Panc1 (cell line): ENCODE measurements at regions not wholly inside any gene's neighbourhood (a gene's known extent, or its start where the extent isn't known, plus 50 kb on each side); places are given as distances from the start of the nearest gene placed in this dataset.

ENCODE experiments used
- ATAC-seq: fragments of 200-7000 bp; cut with Tn5 transposase; 2 replicates; pipeline ENCODE4 v1.9.1; 2020; ENCODE audit warnings: mild to moderate bottlenecking, moderate library complexity
- BruUV-seq: library from RNA; stranded (reverse); fragments of 400-500 nt; replicated peaks from 2 replicates; lab custom pipeline; 2021; lab: Mats Ljungman, UMichigan
- CTCF ChIA-PET: fragments of 300-600 bp; sonication (Branson Sonifier 250); formaldehyde crosslinking; loops from one replicate; lab custom pipeline; 2022; ENCODE audit warnings: antibody characterized with exemption; lab: Charles Lee
- POLR2A ChIA-PET: fragments of 300-600 bp; sonication (Branson Sonifier 250); formaldehyde crosslinking; loops from one replicate; lab custom pipeline; 2022; ENCODE audit warnings: antibody characterized with exemption; lab: Charles Lee
- DNase-seq: peaks from one replicate; pipeline ENCODE4 v3.0.0-alpha.2; 2010; ENCODE audit warnings: low read depth, low spot score
- H3K27ac ChIP-seq: 2 replicates; pipeline ENCODE4 v1.5.1; 2011; ENCODE audit warnings: mild to moderate bottlenecking, low read length, inconsistent platforms
- H3K27me3 ChIP-seq: fragments of 200-500 bp; sonication (Bioruptor generic); 2 replicates; pipeline ENCODE4 v1.6.0; 2014; ENCODE audit warnings: low read length, inconsistent platforms; ENCODE audit not compliant: control insufficient read depth, insufficient read depth
- H3K36me3 ChIP-seq: fragments of 200-500 bp; sonication (Bioruptor generic); 2 replicates; pipeline ENCODE4 v1.5.1; 2014; ENCODE audit warnings: inconsistent platforms, mild to moderate bottlenecking, low read length, moderate library complexity; ENCODE audit not compliant: control insufficient read depth, insufficient read depth
- H3K4me1 ChIP-seq: 2 replicates; pipeline ENCODE4 v1.5.1; 2011; ENCODE audit warnings: inconsistent platforms, mild to moderate bottlenecking, low read length, moderate library complexity; ENCODE audit not compliant: control insufficient read depth, insufficient read depth
- H3K4me3 ChIP-seq, 2 experiments: 2 replicates each; pipeline ENCODE4 v1.5.1; 2011 to 2012; ENCODE audit warnings: low read depth in 2 of 2, low read length in 2 of 2, mild to moderate bottlenecking in 2 of 2, inconsistent platforms in 1 of 2, moderate library complexity in 1 of 2
- H3K9me3 ChIP-seq: fragments of 200-500 bp; sonication (Bioruptor generic); 2 replicates; pipeline ENCODE4 v1.5.1; 2014; ENCODE audit warnings: low read depth, mild to moderate bottlenecking, inconsistent platforms, low read length, moderate library complexity; ENCODE audit not compliant: control insufficient read depth, insufficient read depth
- CTCF ChIP-seq: fragments of 450-650 bp; IDR thresholded peaks from 2 replicates; pipeline ENCODE4 v1.5.1; 2017; ENCODE audit warnings: mild to moderate bottlenecking
- POLR2AphosphoS5 ChIP-seq: IDR thresholded peaks from 2 replicates; pipeline ENCODE4 v1.6.1; 2012; ENCODE audit warnings: mild to moderate bottlenecking, low read depth, low read length, moderate library complexity
- REST ChIP-seq, 2 experiments: IDR thresholded peaks; 2 replicates each; pipeline ENCODE4 v1.6.1; 2011 to 2012; ENCODE audit warnings: low read depth in 2 of 2, control low read depth in 1 of 2, low read length in 1 of 2, mild to moderate bottlenecking in 1 of 2, moderate library complexity in 1 of 2; ENCODE audit not compliant: insufficient read depth in 1 of 2
- SIN3A ChIP-seq: IDR thresholded peaks from 2 replicates; pipeline ENCODE4 v1.6.1; 2012; ENCODE audit warnings: low read depth, mild to moderate bottlenecking, low read length, moderate library complexity, borderline replicate concordance; ENCODE audit not compliant: insufficient read depth
- TCF7L2 ChIP-seq: IDR thresholded peaks from 2 replicates; pipeline ENCODE4 v1.6.1; 2011; ENCODE audit warnings: mild to moderate bottlenecking, low read depth, low read length, inconsistent platforms
- in situ Hi-C: cut with HindIII; loops from 2 replicates; pipeline ENCODE4 v1.10.0; 2016; ENCODE audit warnings: low sequenced_read_pairs, low pct_unique_long_range_greater_than_20kb
- intact Hi-C: fragments of 100-400 bp; cut with micrococcal nuclease; formaldehyde crosslinking; loops from one replicate; pipeline ENCODE4 v1.10.0; 2022; ENCODE audit not compliant: unreplicated experiment

- TF ChIP-seq CTCF: no peak
- TF ChIP-seq REST (IDR thresholded peaks at IDR 0.05; ENCODE audit: insufficient read depth in 1 of 2, low read depth in 2 of 2, low read length in 1 of 2): no peak
- TF ChIP-seq TCF7L2: no peak
- no peak for TF ChIP-seq SIN3A
- TF ChIP-seq POLR2AphosphoS5: no peak
- ATAC-seq: no peak
- Histone ChIP-seq H3K27me3 (no peaks in the 10 kb centered on the region), H3K9me3 (no peaks in the 10 kb centered on the region), H3K4me3 (no peak overlapping the region), H3K27ac (no peak overlapping the region), H3K4me1 (no peaks in the 10 kb centered on the region), H3K36me3 (no peaks in the 10 kb centered on the region)
- in situ Hi-C loops: no loop called here
- POLR2A ChIA-PET: no interaction called here
- DNase-seq: no peak
- no TSS peak for BruUV-seq
- intact Hi-C loops: no loop called here
- CTCF ChIA-PET: no interaction called here
Measured at GRCh38 chr13:60288569-60288968, 108.5 kb upstream of the TDRD3 start.

GRCh38 chr13:60303166-60303565, 93.9 kb upstream of the TDRD3 start:
- Histone ChIP-seq H3K9me3 (no peaks in the 10 kb centered on the region), H3K27me3 (no peaks in the 10 kb centered on the region), H3K36me3 (no peaks in the 10 kb centered on the region), H3K4me1 (no peaks in the 10 kb centered on the region), H3K4me3 (no peak overlapping the region), H3K27ac (no peak overlapping the region)
- DNase-seq (no peak), ATAC-seq (no peak)
- intact Hi-C loops (no loop called here), in situ Hi-C loops (no loop called here)
- no TSS peak for BruUV-seq
- TF ChIP-seq POLR2AphosphoS5 (no peak), REST (IDR thresholded peaks at IDR 0.05; ENCODE audit: insufficient read depth in 1 of 2, low read depth in 2 of 2, low read length in 1 of 2) (no peak), SIN3A (no peak), CTCF (no peak), TCF7L2 (no peak)
- POLR2A ChIA-PET: no interaction called here
- CTCF ChIA-PET: no interaction called here
